Fibroblast of skin of right biceps (primary cell): ENCODE measurements at regions not wholly inside any gene's neighbourhood (a gene's known extent, or its start where the extent isn't known, plus 50 kb on each side); places are given as distances from the start of the nearest gene placed in this dataset.

Source experiments
- DNase-seq: peaks from one replicate; pipeline ENCODE4 v3.0.0-alpha.2; 2013

DNA sequence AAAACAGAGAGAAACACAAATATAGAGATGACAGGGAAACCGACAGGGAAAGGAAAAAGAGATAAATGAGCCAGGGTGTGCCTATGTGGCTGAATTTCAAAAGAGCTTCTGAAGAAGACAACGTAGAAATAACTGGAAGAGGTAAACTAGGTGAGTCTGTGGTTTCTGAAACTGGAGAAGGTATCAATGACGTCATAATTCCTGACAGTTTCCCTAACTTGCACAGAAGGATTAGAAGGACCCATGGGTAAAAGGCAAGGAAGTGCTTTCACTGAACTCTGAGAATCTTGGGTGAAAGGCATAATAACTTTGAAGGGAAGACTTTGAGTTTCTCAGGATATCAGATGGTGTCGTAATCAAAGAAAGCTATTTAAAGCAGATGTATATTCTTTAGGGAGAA lies 790.8 kb upstream of the NUDT12 start:
- peak; percentile 20 for DNase-seq

DNA sequence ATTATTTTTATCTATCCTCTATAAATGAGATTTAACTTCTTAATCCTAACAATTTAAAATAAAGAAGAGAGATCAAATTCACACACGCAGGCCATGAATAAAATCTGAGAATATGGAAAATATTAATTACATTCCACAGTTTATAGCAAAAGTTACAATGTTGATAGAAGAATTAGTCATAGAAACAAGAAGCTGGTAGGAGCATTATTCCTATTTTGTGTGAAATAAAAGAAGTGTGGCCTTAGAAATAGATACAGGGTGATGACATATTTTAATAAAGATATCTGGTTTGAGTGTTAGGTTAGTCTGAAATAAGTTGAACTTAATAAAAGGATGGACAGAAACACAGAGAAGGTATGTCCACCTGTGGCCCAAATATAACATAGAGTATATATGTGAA lies 790.4 kb upstream of the NUDT12 start:
- DNase-seq, result no peak

DNA sequence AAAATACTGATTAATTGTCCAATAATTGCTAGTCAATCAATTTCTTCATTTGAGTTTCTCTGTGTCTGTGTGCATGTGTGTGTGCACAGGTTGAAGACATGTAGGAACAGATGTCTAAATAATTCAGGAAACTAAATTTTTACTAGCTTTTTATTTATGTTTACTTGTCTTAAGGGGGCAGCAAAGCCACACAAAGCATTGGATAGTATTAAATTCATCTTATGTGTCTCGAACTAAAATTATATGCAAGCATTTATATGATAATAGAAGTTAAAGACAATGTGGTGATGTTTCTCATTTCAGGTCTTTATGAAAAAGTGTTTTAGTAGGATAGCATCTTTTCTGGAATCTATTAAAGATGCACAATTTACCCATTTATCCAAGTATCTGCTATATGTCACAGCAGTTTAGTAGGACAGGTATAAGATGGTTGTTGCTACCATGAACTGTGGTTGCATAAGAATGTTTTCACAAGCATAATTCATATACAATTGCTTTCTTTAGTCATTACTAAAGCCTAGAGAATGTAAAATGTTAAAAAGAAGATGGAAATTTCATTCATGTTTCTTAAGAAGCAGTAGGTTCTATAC lies 784.6 kb upstream of the NUDT12 start:
- DNase-seq, result peak; percentile 29

DNA sequence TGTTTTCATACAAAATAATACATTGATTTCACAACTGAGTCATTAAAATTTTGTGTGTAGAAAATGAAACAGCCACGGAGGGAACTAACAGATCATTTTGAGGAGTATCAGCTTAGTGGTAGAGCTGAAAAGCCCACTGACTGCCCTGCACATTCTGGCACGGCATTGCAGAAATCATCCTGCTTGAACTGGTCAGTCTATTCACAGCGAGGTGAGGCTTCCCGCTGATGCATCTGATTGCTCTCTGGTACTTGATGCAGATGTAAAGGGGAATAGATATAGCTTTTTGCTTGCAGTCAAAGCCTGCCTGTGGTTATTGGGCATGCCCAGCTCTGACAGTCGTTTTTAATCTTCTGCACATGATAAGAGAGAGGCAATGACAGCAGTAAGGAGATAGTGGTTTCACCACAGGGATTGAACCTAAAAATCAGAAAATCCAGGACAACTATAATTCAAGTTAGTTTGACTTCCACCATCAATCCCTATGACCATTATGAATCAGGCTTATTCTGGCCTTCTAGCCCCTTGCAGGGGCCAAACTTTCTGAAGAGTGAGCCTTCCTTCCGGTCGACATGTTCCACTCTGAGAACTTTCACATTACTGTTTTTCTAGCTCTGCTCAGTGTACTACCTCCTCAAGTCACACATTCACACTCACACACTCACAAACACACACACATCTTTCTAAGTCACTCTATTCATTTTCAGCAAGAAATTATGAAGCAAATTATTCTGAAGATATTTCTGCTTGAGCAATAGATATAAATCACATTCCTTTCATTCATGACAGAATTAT lies 782.8 kb upstream of the NUDT12 start:
- no peak for DNase-seq

DNA sequence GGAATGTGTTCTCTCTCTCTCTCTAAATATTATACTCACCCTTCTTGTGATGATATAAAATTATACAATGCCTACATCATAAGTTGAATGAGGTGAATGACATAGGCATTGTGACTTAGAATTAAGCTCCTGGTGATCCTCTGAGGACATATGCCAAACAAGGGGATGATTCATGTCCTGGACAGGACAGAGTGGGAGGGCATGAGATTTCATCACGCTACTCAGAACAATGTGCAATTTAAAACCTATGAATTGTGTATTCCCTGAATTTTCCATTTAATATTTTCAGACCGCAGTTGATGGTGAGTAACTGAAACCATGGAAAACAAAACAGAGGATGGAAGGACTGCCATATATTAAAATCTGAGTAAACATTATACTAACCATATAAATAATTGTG lies 782.2 kb upstream of the NUDT12 start:
- DNase-seq, result peak; percentile 11

DNA sequence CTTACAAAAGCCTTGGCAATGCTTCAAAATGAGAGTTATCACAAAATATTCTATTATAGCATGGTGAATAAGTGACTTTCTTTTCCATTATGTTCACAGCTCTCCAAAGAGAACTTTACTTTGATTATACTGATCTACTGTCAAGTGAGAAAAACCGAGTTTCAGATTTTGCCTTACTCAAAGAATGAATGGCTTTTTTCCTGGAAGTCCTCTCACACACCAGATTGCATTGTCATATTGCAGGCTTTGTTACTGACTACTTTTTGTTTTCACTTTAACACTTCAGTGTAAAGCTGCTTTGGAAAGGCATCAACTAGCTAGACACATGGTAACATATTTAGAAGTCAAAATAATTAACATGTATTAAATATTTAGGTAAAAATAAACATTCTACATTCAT lies 765.2 kb upstream of the NUDT12 start:
- DNase-seq, result no peak

DNA sequence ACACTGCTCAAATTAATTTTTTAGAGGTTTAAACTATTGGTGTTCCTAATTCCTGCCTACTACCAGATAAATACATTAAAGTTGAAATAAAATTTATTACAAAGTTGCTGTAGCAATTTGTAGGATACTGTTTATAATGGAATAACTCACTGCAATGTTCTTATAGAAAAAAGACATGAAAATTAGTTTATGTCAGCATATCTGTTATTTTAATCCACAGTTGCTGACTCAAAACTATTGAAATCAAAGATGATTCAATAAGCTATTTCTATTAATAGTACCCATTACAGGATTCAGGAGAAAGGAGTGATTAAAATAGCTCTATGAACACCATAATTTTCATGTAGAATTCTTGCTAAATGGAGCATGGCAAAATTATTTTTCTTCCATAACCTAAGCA lies 764.4 kb upstream of the NUDT12 start:
- no peak for DNase-seq

DNA sequence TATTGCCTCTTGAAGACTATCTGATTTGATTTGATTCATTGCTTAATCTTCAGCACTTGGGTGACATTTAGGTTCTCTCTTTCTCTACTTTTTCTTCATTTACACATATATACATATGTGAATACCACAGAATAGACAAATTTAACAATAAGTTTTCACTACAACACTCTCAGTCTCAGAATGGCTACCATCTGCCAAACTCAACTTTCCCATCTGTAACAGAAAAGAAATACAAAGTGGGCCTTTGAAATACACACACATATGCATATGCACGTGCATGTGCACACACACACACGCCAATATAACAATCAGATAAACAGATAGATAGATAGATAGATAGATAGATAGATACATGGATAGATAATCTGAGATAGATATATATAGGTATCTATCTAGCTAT lies 762.8 kb upstream of the NUDT12 start:
- DNase-seq, result no peak

DNA sequence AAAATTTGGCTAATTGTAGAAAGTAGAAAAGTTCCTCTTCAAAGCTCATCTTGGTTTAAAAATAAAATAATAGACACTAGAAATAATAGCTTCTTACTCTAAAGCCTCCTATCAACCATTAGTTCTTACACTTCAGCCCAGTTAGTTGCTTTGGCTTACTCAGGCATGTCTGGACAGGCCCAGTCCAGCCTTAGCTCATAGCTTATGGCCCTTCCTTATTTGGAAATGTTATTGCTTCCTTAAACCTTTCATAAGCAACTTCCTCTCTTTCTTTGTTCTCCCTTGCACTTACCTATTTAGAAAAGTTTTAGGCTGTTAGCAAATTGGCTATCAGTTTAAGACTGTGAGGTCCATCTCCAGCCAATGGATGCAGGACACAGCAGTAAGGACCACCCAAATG lies 754.1 kb upstream of the NUDT12 start:
- peak; percentile 9 for DNase-seq

DNA sequence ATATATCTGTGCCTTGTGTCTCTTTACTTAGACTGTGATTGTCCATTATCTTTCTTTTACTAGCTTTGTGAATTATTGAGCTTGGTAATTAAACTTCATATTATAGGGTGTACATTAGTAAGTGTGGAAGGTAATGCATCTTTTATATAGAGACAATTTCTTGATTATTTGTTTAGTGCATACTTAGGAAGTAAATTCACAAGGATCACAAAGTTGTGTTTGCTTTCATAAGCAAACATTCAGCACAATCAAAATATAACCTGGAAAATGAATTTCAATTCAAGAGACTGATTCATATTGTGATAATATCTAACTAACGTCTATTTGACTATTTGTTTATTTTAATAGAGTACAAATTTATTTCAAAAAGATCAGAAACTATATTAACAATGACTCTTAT lies 749.9 kb upstream of the NUDT12 start:
- no peak for DNase-seq

DNA sequence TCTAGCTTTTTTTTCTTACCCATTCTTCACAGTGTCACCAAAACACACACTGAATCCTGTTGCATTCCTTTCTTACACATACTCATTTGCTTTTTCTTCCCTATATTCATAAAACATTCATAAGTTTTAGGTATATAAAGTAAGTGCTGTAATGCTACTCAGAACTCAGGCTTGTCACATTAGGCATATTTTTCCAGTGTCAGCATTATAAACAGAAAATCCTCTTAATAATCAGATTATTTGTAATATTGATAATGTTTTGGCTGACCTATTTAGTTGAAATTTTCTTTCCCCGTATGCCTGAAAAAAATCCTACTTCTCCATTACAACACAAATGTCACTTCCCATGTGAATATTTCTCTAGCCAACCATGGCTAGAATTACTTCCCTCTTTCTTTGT lies 743.0 kb upstream of the NUDT12 start:
- no peak for DNase-seq

DNA sequence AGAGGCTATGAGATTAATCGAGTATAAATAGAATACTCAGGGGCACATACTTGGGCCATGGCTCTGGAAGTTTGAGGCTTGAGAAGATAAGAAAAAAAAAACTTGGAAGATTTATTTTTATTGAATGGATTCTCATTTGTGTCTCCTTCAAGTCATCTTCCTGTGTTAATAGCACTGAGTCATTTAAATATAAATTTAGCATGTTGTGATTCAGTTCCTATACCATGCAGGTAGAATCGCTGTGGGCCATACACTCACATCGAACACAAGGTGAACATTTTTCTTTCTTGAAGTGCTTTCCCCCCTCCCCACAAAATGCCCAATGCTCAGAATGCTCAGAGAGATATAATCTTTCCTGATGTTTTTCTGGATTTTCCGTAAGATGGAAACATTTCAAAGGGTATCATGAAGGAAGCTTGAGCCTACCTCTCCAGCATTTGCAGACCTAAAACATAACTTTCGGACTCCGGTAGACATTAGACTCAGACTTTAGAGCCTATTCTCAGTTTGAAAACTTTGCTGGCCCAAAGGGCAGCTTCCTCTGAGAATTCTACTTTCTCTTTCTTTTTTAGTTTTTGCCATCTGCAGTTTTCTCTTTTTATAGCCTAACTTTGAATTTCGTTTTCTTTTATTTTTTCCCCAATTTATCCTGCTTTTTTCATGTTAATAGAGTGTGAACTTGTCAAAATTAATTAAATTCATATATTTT lies 737.6 kb upstream of the NUDT12 start:
- no peak for DNase-seq

DNA sequence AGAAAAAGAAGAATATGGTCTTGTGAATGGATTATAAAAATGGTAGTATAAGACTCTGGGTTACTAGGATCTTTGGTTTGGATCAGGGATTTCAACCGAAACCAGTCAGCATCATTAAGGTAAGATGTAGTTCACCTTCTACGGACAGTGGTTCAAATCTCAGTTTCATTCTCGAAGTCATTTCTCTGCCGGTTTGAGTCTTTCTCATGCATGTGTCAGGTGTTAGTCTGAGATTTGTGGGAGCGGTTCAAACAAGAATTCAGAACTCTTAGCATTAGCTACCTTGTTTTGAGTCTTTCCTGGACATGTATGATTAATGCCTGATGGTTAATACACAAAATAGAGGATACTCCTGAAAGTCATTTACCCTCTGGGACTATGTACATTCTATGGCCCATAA lies 735.9 kb upstream of the NUDT12 start:
- no peak for DNase-seq

DNA sequence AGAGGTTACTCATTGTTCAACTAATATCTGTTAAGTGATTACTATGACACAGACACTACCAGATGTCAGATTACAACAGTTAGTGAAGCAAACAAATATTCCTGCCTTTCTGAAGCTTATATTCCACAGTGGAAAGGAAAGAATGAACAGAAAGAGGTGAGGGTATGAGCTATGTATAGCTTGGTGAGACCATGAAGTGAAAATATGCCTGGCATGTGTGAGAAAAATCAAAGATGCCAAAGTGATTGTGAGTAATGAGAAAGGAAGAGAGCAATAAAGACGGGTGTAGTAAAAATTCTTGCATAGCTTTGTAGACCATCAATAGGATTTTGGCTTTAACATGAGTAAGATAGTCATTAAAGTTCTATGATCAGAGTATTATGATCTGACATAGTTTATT lies 734.5 kb upstream of the NUDT12 start:
- peak; percentile 67 for DNase-seq

DNA sequence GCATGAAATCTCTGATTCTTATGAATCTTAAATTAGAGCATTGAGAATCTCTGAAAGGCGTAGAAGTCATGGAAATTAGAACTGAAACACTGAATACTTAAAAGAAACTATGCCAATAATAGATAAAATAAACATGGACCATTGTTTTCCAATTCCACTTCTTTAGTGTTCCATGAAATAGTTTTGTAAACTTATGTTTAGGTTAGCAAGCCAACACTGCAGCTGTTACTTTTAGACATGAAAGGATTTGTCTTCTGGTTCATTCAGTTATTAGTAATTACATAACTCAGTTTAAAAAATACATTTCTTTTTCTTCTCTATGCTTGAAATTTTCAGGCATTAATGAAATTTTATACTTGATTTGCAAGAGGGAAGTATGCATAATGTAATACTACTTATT lies 733.4 kb upstream of the NUDT12 start:
- no peak for DNase-seq

DNA sequence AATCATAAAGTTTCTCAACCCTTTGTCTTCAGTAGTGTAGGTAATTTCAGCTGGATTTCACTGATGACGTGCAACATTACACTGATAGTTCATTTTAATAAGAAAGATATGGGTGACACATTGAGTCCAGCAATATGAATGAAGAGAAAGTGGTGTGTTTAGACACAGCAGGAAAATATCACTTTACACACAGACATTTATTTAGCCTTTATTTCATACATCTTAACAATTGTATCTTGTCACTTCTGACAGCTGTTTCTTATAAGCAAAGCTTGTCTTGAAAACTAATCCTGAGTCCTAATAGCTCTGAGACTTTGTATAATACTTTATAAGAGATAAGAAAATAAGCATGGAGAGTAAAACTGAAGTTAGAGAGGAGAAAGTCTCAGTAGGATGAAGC lies 720.5 kb upstream of the NUDT12 start:
- no peak for DNase-seq

DNA sequence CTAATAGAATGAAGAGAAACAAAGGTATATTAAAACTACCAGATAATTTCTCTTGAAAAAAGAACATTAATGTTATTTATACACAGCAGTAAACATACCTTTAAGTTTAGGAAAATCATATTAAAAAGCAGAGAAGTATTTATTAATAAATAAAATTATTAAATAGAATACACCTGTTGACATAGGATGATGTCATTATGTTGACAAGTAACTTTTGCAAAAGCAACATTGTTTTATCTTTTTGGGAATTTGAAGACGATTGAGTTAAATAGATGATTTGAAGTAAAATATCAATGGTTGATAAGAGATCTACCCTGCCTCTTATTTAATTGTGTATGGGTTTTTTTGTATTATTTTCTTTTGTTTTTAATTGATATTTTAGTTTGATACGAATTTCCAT lies 711.1 kb upstream of the NUDT12 start:
- DNase-seq, result no peak

DNA sequence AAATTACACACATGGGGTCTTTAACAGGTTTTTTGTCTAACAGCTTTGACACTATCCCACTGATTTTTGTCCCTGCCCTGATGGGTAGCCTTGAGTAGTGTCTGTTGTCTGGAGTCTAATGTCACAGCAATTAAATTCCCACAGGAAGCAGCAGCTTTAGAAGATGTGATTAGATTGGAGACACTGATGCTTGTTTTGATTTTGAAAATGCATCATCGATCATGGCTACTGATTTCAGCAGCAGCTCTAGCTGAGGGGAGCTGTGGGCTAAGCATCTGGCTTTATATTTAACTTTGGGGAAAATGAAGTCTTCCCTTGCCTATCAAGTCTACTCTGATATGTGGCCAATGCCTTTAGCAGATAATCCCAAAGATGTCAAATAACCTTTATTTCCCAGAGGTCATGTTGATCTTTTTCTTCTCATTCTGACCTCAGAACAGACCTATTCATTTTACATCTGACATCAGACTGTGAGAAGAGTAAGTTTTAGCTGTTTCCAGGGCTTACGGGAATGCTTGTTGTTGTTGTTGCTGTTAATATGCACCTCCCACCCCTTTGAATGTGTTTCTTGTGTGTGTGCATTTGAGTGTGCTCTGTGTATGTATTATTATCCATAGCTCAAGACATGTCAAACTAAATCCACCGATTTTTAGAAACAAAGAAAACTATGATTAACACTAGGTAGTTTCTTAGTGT lies 704.9 kb upstream of the NUDT12 start:
- no peak for DNase-seq

DNA sequence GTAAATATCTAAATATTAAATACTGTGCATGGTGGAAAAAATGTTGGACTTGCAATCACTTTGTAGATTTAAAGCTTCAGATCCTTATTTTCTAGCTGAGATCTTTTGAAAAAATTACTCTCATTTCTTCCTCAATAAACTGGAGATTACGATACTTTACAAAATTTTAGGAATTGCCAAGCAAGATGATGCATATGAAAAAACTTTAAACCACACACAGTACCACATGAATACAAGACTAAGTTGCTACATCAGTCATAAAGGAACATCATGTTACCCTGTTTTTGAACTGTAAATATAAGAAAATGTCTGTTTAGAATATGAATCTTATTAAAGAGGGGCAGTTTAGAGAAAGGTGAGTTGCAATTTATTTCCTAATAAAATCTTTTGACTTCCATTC lies 703.6 kb upstream of the NUDT12 start:
- DNase-seq, result no peak

DNA sequence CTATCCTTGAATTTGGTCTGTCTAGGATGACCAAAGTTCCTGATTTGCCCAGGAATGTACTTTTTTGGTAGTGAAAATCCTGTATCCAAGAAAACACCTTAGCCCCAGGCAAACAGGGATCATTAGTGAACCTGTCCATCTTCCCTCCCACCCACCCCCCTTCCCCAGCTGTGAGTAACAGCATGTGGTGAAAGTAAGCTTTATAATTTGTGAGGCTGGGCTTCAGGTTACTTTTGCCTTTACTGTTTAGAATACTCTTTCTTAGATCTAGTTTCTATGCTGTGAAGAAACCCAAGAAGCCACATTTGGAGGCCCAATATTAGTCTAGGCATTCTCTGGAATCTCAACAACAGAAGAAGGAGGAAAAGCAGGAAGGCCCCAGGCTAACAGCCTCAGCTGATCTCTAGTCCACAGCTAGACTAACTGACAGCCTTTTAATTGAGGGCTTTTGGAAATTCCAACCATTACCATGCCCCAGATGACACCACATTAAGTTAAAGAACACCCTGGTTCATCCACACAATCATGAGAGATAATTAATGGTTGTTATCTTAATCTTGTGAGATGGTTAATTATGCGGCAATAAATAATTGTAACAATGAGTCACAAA lies 703.0 kb upstream of the NUDT12 start:
- no peak for DNase-seq

DNA sequence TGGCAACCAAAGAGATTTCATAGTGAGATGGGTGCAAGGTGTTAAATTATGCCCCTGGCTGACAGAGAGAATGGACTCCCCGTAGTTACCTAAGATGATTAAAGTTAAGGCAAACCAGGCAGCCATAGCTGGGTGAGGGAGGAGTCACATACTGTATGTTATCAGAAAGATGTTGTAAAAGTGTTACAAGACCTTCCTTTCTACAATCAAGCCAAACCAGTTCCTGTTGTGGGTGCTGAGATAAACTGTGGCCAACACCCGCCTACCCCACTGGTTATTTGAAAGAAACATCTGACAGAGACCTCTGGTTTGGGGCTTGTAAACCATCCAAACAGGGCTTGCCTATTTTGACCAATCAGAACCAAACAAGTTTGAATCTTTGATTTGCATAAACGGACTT lies 684.7 kb upstream of the NUDT12 start:
- no peak for DNase-seq

DNA sequence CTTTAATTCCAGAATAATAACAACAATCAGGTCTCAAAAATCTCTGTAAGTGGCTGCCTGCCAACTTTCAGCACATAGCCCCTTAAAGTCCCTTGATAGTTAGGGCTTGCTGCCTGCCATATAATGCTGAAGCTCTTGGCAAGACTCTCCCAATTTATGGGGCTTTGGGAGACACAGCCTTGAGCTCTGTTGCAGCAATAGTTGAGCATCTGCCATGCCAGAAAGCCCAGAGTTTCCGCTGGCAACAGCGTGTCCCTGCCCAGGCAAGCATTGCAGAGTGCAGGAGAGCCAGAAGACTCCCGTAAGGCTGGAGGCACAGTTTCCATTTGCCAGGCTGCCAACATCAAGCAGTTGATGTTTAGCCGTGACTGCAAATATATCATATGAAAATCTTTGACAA lies 678.5 kb upstream of the NUDT12 start:
- DNase-seq, result peak; percentile 15

DNA sequence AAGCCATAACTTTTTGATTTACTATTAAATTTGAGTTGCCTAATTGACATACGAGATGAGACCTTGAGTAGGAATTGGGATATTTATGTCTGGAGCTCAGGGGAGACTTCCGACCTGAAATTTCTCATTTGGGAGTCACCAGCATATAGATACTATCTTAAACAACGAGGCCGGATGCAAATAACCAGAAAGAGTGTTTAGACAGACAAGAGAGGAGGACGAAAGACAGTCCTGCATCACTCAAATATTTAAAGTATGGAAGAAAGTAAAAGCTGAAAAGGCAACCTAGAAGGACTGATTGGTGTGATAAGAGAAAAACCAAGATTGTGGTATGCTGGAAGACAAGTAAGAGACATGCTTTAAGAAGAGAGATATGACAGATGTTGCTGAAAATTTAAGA lies 675.0 kb upstream of the NUDT12 start:
- no peak for DNase-seq
